Spleen (tissue), 7 donors: ENCODE measurements at regions not wholly inside any gene's neighbourhood (a gene's known extent, or its start where the extent isn't known, plus 50 kb on each side); places are given as distances from the start of the nearest gene placed in this dataset.

Experiments
- CTCF ChIP-seq, 11 experiments: fragments of 200-600 bp in 7 of 11; fragments of 450-650 bp in 4 of 11; sonication (generic) in 4 of 11; IDR thresholded peaks in 8 of 11; conservative IDR thresholded peaks in 3 of 11; 1 replicate in 7 of 11; 2 replicates in 4 of 11; pipeline versions ENCODE4 v1.4.0 to v1.8.0; 2016 to 2021; ENCODE audit warnings: antibody characterized with exemption in 11 of 11, inconsistent platforms in 4 of 11, mild to moderate bottlenecking in 1 of 11
- POLR2A ChIP-seq, 3 donors: fragments of 450-650 bp; IDR thresholded peaks; one replicate each; pipeline ENCODE4 v1.5.1; 2017; ENCODE audit warnings: antibody characterized with exemption in 3 of 3, mild to moderate bottlenecking in 1 of 3
- donor health status: DM: no; HTN: no; CAD: no; lungs with moderate emphysema.
- donor health status: DM: no; HTN: no; CAD: no.
- donor health status: DM: no; HTN: no; CAD: no.

- TF ChIP-seq CTCF (IDR thresholded peaks at IDR 0.05 in 8 of 11, conservative IDR thresholded peaks at IDR 0.05 in 3 of 11) = no peak
- no peak for TF ChIP-seq POLR2A (IDR thresholded peaks at IDR 0.05)
Observed at GRCh38 chr1:209257454-209257853, 326.1 kb upstream of the CAMK1G start.
